ENCODE measurements at regions not wholly inside any gene's neighbourhood (a gene's known extent, or its start where the extent isn't known, plus 50 kb on each side); places are given as distances from the start of the nearest gene placed in this dataset.

DNA sequence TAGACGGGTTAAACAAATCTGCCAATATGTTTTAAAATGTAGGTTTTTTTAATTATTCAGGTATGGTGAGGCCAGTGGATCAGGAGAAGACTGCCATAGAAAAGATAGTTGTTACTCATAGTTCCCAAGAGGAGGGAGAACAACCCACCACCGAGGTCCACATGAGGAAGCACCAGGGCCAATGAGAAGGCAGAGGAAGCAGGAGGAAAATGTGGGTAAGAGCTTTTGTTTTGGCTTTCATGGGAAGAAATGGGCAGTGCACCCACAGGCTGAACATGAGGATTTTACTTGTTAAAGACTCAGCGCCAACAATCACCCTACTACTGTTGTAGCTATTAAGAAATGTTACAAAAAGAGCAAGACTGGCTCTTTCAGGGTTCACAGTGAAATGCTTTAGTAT, 191.8 kb upstream of the HNMT start:
- WGBS (ENCODE audit: insufficient coverage, low coverage, low lambda C conversion rate, missing lambda C conversion rate): 52% methylated on average over 3 of the region's 3 CpGs
- H3K9me3 ChIP-seq: no peaks in the 10 kb centered on the region
- intact Hi-C loops (cut with DNase I): no loop called here
- H3K4me1 ChIP-seq: no peaks in the 10 kb centered on the region
- H3K36me3 ChIP-seq: no peaks in the 10 kb centered on the region
- no peak for ATAC-seq
- no peak overlapping the region for H3K27ac ChIP-seq
- no peaks in the 10 kb centered on the region for H3K27me3 ChIP-seq
- H3K4me3 ChIP-seq: no peak overlapping the region
- no peak for DNase-seq
- TF ChIP-seq POLR2A (IDR thresholded peaks at IDR 0.05): no peak
- TF ChIP-seq, protein P1, sequence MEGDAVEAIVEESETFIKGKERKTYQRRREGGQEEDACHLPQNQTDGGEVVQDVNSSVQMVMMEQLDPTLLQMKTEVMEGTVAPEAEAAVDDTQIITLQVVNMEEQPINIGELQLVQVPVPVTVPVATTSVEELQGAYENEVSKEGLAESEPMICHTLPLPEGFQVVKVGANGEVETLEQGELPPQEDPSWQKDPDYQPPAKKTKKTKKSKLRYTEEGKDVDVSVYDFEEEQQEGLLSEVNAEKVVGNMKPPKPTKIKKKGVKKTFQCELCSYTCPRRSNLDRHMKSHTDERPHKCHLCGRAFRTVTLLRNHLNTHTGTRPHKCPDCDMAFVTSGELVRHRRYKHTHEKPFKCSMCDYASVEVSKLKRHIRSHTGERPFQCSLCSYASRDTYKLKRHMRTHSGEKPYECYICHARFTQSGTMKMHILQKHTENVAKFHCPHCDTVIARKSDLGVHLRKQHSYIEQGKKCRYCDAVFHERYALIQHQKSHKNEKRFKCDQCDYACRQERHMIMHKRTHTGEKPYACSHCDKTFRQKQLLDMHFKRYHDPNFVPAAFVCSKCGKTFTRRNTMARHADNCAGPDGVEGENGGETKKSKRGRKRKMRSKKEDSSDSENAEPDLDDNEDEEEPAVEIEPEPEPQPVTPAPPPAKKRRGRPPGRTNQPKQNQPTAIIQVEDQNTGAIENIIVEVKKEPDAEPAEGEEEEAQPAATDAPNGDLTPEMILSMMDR (IDR thresholded peaks at IDR 0.05): no peak

DNA sequence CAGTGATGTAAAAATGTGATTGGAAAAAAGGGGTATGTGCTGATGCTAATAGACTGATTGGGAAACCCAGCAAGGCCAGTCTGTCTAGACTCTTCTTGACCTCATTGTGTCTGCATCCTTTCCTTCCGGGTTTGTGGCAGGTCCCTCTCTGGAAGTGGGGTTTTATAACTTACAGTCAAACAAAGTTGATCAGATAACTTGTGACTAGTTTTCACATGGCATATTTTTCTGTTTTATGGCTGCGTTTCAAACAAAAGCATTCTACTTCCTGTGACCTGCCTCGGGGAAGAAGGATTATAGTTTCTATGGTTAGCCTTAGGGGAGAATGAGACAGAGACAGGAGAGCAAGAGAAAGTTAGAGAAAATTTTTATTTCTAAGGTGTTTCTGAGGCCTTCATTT, 188.7 kb upstream of the HNMT start:
- Histone ChIP-seq H3K4me3 (no peak overlapping the region), H3K36me3 (no peaks in the 10 kb centered on the region), H3K27me3 (no peaks in the 10 kb centered on the region), H3K9me3 (no peaks in the 10 kb centered on the region), H3K4me1 (no peaks in the 10 kb centered on the region), H3K27ac (no peak overlapping the region)
- TF ChIP-seq, protein P1 (IDR thresholded peaks at IDR 0.05): no peak
- no peak for TF ChIP-seq POLR2A (IDR thresholded peaks at IDR 0.05)
- intact Hi-C loops (cut with DNase I): no loop called here
- 30% methylated on average over 3 of the region's 3 CpGs for WGBS (ENCODE audit: insufficient coverage, low coverage, low lambda C conversion rate, missing lambda C conversion rate)
- ATAC-seq: no peak
- DNase-seq: no peak

DNA sequence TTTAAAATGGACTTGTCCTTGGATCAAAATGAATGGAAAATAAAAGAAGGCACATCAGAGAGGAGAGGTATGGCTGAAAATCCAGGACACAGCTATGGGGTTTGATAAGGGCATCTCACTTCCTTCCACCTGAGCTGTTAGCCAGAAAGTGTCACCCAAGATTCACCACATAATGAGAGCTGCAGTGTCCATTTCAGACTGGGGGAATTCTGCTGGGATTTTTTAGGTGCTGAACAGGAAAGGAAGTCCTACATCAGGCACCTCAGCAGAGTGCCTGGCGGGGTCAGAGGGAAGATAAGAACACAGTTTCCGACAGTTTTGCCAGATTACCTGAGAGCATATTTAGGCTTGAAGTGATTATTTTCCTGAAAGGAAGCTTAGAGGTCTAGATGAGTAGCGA, 187.6 kb upstream of the HNMT start:
- no peaks in the 10 kb centered on the region for H3K27me3 ChIP-seq
- intact Hi-C loops (cut with DNase I): no loop called here
- ATAC-seq: no peak
- no peaks in the 10 kb centered on the region for H3K36me3 ChIP-seq
- no peak overlapping the region for H3K27ac ChIP-seq
- TF ChIP-seq, protein P1 (IDR thresholded peaks at IDR 0.05): no peak
- TF ChIP-seq POLR2A (IDR thresholded peaks at IDR 0.05): no peak
- H3K4me1 ChIP-seq: no peaks in the 10 kb centered on the region
- DNase-seq: no peak
- WGBS (ENCODE audit: insufficient coverage, low coverage, low lambda C conversion rate, missing lambda C conversion rate): 31% methylated on average over 3 of the region's 3 CpGs
- no peaks in the 10 kb centered on the region for H3K9me3 ChIP-seq
- H3K4me3 ChIP-seq: no peak overlapping the region

DNA sequence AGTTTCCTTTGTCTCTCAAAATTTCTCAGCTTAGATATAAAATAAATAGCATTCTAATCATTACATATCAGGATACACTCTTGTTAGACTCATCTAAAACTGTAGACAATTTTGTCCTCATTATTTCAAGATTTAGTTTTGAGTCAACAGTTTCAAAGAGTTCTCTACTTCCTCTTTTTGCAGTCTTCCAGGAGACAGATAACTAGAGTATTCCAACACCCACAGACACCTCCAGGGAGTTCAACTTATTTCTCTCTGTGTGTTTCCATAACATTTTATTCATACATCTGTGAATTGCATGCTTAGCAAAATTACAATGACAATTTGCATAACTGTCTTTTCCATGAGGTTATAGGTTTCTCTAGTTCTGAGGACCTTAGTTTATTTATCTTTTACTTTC, 166.6 kb upstream of the HNMT start:
- no peak for ATAC-seq
- intact Hi-C loops (cut with DNase I): no loop called here
- H3K36me3 ChIP-seq: no peaks in the 10 kb centered on the region
- H3K27ac ChIP-seq: no peak overlapping the region
- no peaks in the 10 kb centered on the region for H3K9me3 ChIP-seq
- no peak for DNase-seq
- TF ChIP-seq, protein P1 (IDR thresholded peaks at IDR 0.05): no peak
- TF ChIP-seq POLR2A (IDR thresholded peaks at IDR 0.05): no peak
- no peak overlapping the region for H3K4me3 ChIP-seq
- H3K27me3 ChIP-seq: no peaks in the 10 kb centered on the region
- no peaks in the 10 kb centered on the region for H3K4me1 ChIP-seq

DNA sequence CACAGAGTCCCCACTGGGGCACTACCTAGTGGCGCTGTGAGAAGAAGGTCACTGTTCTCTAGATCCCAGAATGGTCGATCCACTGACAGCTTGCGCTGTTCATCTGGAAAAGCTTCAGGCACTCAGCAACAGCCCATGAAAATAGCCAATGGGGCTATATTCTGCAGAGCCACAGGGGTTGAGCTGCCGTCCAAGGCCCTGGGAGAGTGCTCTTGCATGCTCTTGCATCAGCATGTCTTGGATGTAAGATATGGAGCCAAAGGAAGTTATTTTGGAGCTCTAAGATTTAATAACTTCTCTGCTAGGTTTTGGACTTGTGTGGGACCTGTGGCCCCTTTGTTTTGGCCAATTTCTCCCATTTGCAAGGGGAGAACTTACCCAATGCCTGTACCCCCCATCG, 164.7 kb upstream of the HNMT start:
- TF ChIP-seq POLR2A (IDR thresholded peaks at IDR 0.05): no peak
- TF ChIP-seq, protein P1 (IDR thresholded peaks at IDR 0.05): no peak
- WGBS (ENCODE audit: insufficient coverage, low coverage, low lambda C conversion rate, missing lambda C conversion rate): 44% methylated on average over 2 of the region's 5 CpGs
- no peaks in the 10 kb centered on the region for H3K9me3 ChIP-seq
- ATAC-seq: no peak
- no peak for DNase-seq
- H3K27ac ChIP-seq: no peak overlapping the region
- intact Hi-C loops (cut with DNase I): no loop called here
- H3K36me3 ChIP-seq: no peaks in the 10 kb centered on the region
- no peak overlapping the region for H3K4me3 ChIP-seq
- no peaks in the 10 kb centered on the region for H3K4me1 ChIP-seq
- H3K27me3 ChIP-seq: no peaks in the 10 kb centered on the region

Data from right lobe of liver (tissue), 6 donors.